Hepatocyte (in vitro differentiated cells): ENCODE measurements at regions not wholly inside any gene's neighbourhood (a gene's known extent, or its start where the extent isn't known, plus 50 kb on each side); places are given as distances from the start of the nearest gene placed in this dataset.

ENCODE experiments used
- CTCF ChIP-seq: fragments of 200-600 bp; sonication (generic); IDR thresholded peaks from 2 replicates; pipeline ENCODE4 v1.5.1; 2016; ENCODE audit warnings: antibody characterized with exemption, mild to moderate bottlenecking; ENCODE audit not compliant: poor library complexity
- EZH2 ChIP-seq: fragments of 200-600 bp; sonication (generic); IDR thresholded peaks from 2 replicates; pipeline ENCODE4 v1.6.1; 2016; ENCODE audit warnings: antibody characterized with exemption, mild to moderate bottlenecking, borderline replicate concordance
- EZH2phosphoT487 ChIP-seq: fragments of 200-600 bp; sonication (generic); IDR thresholded peaks from one replicate; pipeline ENCODE4 v1.6.1; 2018; ENCODE audit warnings: antibody characterized with exemption, mild to moderate bottlenecking, low read depth, moderate library complexity; ENCODE audit not compliant: unreplicated experiment, severe bottlenecking

- TF ChIP-seq CTCF (no peak), EZH2 (no peak), EZH2phosphoT487 (no peak)
These were observed 97.4 kb downstream of the RIN2 start for GRCh38 chr20:19855416-19855815.
